ENCODE measurements at regions not wholly inside any gene's neighbourhood (a gene's known extent, or its start where the extent isn't known, plus 50 kb on each side); places are given as distances from the start of the nearest gene placed in this dataset.

DNA sequence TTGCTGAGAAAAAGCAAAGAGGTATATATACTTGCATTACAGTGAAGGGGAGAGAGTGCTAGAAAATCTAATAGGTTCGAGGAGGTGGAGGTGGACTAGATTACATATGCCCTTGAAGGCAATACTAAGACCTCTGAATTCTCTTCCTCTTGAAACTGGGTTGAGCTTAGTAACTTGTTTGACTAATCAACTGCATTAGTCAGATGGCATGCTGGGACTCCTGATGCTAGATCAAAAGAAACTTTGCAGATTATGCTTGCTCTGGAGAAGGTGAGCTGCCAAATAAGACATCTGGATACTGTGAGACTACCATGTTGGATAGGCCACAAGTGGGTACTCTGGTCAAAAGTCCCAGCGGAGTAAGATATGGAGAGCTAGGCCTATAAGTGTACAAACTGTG, 331.3 kb downstream of the KLF5 start:
- DNase-seq (ENCODE audit: low read depth, low spot score) (no peak), ATAC-seq (no peak)
- Histone ChIP-seq H4K20me1 (ENCODE audit: insufficient read depth) (no peaks in the 10 kb centered on the region), H3K27me3 (ENCODE audit: insufficient read depth, low read length) (no peaks in the 10 kb centered on the region), H3K9ac (ENCODE audit: low read length) (no peak overlapping the region), H3K9me3 (ENCODE audit: control insufficient read depth in 1 of 2, insufficient read depth in 1 of 2, low read depth in 1 of 2, low read length in 2 of 2) (no peaks in the 10 kb centered on the region), H3K4me3 (replicated peaks in 1 of 2; ENCODE audit: low read depth in 1 of 2, low read length in 2 of 2) (no peak overlapping the region), H3K27ac (ENCODE audit: low read depth, low read length) (no peak overlapping the region), H3K4me2 (ENCODE audit: low read length) (no peak overlapping the region), H2AFZ (ENCODE audit: low read depth, low read length, poor library complexity, severe bottlenecking) (no peak overlapping the region), H3K4me1 (ENCODE audit: control insufficient read depth in 1 of 2, insufficient read depth in 2 of 2, low read length in 2 of 2) (no peaks in the 10 kb centered on the region), H3K36me3 (ENCODE audit: control insufficient read depth in 1 of 2, insufficient read depth in 2 of 2, low read length in 2 of 2) (no peaks in the 10 kb centered on the region), H3K79me2 (ENCODE audit: insufficient read depth, low read length) (no peaks in the 10 kb centered on the region), H3K9me2 (ENCODE audit: insufficient read depth) (no peaks in the 10 kb centered on the region)
- no TSS peak for BruUV-seq (replicated peaks)
- ChIA-PET POLR2A (no interaction called here), CTCF (no interaction called here), RAD21 (ENCODE audit: low non-redundant PET in 1 of 2, low total read pairs in 2 of 2, uncharacterized antibody in 2 of 2, unreplicated experiment in 2 of 2) (no interaction called here)
- TF ChIP-seq JUND (IDR thresholded peaks at IDR 0.05) (no peak), RAD21 (IDR thresholded peaks at IDR 0.05; ENCODE audit: low read depth) (no peak), CEBPB (IDR thresholded peaks at IDR 0.05; ENCODE audit: low read depth) (no peak), EZH2 (IDR thresholded peaks at IDR 0.05) (no peak), ZFX (IDR thresholded peaks at IDR 0.05) (no peak), EZH2phosphoT487 (IDR thresholded peaks at IDR 0.05; ENCODE audit: borderline replicate concordance) (no peak), POLR2A (IDR thresholded peaks at IDR 0.05; ENCODE audit: borderline replicate concordance, extremely low read depth, insufficient read depth, insufficient read length) (no peak), POLR2AphosphoS5 (IDR thresholded peaks at IDR 0.05; ENCODE audit: low read depth, low read length) (no peak), ZNF274 (IDR thresholded peaks at IDR 0.05; ENCODE audit: low read depth, low read length) (no peak), YY1 (IDR thresholded peaks at IDR 0.05; ENCODE audit: extremely low read depth, insufficient replicate concordance, low read depth, low read length) (no peak), FOSL1 (IDR thresholded peaks at IDR 0.05; ENCODE audit: low read depth) (no peak), SP1 (IDR thresholded peaks at IDR 0.05; ENCODE audit: low read depth) (no peak), ELF1 (IDR thresholded peaks at IDR 0.05; ENCODE audit: borderline replicate concordance, low read depth) (no peak), TCF7L2 (IDR thresholded peaks at IDR 0.05; ENCODE audit: borderline replicate concordance, extremely low read depth, insufficient read depth, insufficient read length) (no peak), EGR1 (IDR thresholded peaks at IDR 0.05; ENCODE audit: low read depth) (no peak), CBX3 (IDR thresholded peaks at IDR 0.05; ENCODE audit: low read depth) (no peak)
- TF ChIP-seq, protein P1, sequence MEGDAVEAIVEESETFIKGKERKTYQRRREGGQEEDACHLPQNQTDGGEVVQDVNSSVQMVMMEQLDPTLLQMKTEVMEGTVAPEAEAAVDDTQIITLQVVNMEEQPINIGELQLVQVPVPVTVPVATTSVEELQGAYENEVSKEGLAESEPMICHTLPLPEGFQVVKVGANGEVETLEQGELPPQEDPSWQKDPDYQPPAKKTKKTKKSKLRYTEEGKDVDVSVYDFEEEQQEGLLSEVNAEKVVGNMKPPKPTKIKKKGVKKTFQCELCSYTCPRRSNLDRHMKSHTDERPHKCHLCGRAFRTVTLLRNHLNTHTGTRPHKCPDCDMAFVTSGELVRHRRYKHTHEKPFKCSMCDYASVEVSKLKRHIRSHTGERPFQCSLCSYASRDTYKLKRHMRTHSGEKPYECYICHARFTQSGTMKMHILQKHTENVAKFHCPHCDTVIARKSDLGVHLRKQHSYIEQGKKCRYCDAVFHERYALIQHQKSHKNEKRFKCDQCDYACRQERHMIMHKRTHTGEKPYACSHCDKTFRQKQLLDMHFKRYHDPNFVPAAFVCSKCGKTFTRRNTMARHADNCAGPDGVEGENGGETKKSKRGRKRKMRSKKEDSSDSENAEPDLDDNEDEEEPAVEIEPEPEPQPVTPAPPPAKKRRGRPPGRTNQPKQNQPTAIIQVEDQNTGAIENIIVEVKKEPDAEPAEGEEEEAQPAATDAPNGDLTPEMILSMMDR (IDR thresholded peaks at IDR 0.05 in 2 of 3, conservative IDR thresholded peaks at IDR 0.05 in 1 of 3; ENCODE audit: borderline replicate concordance in 1 of 3, insufficient read depth in 1 of 3, low read depth in 2 of 3, low read length in 2 of 3), result no peak
- TF ChIP-seq, protein P2, sequence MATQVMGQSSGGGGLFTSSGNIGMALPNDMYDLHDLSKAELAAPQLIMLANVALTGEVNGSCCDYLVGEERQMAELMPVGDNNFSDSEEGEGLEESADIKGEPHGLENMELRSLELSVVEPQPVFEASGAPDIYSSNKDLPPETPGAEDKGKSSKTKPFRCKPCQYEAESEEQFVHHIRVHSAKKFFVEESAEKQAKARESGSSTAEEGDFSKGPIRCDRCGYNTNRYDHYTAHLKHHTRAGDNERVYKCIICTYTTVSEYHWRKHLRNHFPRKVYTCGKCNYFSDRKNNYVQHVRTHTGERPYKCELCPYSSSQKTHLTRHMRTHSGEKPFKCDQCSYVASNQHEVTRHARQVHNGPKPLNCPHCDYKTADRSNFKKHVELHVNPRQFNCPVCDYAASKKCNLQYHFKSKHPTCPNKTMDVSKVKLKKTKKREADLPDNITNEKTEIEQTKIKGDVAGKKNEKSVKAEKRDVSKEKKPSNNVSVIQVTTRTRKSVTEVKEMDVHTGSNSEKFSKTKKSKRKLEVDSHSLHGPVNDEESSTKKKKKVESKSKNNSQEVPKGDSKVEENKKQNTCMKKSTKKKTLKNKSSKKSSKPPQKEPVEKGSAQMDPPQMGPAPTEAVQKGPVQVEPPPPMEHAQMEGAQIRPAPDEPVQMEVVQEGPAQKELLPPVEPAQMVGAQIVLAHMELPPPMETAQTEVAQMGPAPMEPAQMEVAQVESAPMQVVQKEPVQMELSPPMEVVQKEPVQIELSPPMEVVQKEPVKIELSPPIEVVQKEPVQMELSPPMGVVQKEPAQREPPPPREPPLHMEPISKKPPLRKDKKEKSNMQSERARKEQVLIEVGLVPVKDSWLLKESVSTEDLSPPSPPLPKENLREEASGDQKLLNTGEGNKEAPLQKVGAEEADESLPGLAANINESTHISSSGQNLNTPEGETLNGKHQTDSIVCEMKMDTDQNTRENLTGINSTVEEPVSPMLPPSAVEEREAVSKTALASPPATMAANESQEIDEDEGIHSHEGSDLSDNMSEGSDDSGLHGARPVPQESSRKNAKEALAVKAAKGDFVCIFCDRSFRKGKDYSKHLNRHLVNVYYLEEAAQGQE (IDR thresholded peaks at IDR 0.05; ENCODE audit: low read depth), result no peak
- TF ChIP-seq, protein P3, sequence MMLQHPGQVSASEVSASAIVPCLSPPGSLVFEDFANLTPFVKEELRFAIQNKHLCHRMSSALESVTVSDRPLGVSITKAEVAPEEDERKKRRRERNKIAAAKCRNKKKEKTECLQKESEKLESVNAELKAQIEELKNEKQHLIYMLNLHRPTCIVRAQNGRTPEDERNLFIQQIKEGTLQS (IDR thresholded peaks at IDR 0.05), result no peak
- TF ChIP-seq, protein P4, sequence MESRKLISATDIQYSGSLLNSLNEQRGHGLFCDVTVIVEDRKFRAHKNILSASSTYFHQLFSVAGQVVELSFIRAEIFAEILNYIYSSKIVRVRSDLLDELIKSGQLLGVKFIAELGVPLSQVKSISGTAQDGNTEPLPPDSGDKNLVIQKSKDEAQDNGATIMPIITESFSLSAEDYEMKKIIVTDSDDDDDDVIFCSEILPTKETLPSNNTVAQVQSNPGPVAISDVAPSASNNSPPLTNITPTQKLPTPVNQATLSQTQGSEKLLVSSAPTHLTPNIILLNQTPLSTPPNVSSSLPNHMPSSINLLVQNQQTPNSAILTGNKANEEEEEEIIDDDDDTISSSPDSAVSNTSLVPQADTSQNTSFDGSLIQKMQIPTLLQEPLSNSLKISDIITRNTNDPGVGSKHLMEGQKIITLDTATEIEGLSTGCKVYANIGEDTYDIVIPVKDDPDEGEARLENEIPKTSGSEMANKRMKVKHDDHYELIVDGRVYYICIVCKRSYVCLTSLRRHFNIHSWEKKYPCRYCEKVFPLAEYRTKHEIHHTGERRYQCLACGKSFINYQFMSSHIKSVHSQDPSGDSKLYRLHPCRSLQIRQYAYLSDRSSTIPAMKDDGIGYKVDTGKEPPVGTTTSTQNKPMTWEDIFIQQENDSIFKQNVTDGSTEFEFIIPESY (IDR thresholded peaks at IDR 0.05; ENCODE audit: extremely low read depth, insufficient replicate concordance, low read length), result no peak
- intact Hi-C loops (cut with micrococcal nuclease), result no loop called here

Measured in HCT116 (cell line).